Natural killer cell (primary cell): ENCODE measurements at regions not wholly inside any gene's neighbourhood (a gene's known extent, or its start where the extent isn't known, plus 50 kb on each side); places are given as distances from the start of the nearest gene placed in this dataset.

Experiments
- ATAC-seq, 3 donors: fragments of 150-1000 bp in 2 of 3; fragments of 200-7000 bp in 1 of 3; cut with Tn5 transposase; 1 replicate in 1 of 3; 2 replicates in 2 of 3; pipeline ENCODE4 v1.10.0; 2021; ENCODE audit warnings: mild to moderate bottlenecking in 2 of 3, moderate library complexity in 2 of 3
- DNase-seq, 2 donors: peaks; one replicate each; pipeline versions ENCODE4 v3.0.0 to v3.0.0-alpha.2; 2013 to 2021; ENCODE audit warnings: mixed read lengths in 1 of 2
- H3K27ac ChIP-seq: one replicate; pipeline ENCODE4 v1.5.1; 2013; ENCODE audit warnings: mild to moderate bottlenecking, low read length
- H3K27me3 ChIP-seq: one replicate; pipeline ENCODE4 v1.6.1; 2013; ENCODE audit warnings: low read length; ENCODE audit not compliant: control insufficient read depth, insufficient read depth
- H3K36me3 ChIP-seq: one replicate; pipeline ENCODE4 v1.6.1; 2013; ENCODE audit warnings: low read length; ENCODE audit not compliant: control insufficient read depth, insufficient read depth
- H3K4me1 ChIP-seq: one replicate; pipeline ENCODE4 v1.6.1; 2013; ENCODE audit warnings: low read length; ENCODE audit not compliant: control insufficient read depth, insufficient read depth
- H3K4me3 ChIP-seq: one replicate; pipeline ENCODE4 v1.5.1; 2013; ENCODE audit warnings: low read length
- H3K9me3 ChIP-seq: one replicate; pipeline ENCODE4 v1.6.1; 2013; ENCODE audit warnings: low read length; ENCODE audit not compliant: control insufficient read depth, insufficient read depth
- H3K27ac Mint-ChIP-seq, 2 donors: one replicate each; pipeline ENCODE4 v1.8.0; 2022; ENCODE audit warnings: mild to moderate bottlenecking in 2 of 2, mixed read lengths in 2 of 2, moderate library complexity in 1 of 2
- H3K27me3 Mint-ChIP-seq, 2 donors: one replicate each; pipeline ENCODE4 v1.8.0; 2022; ENCODE audit warnings: low read depth in 2 of 2, mixed read lengths in 2 of 2
- H3K36me3 Mint-ChIP-seq: one replicate; pipeline ENCODE4 v1.8.0; 2022; ENCODE audit warnings: mixed read lengths
- H3K4me1 Mint-ChIP-seq, 2 donors: one replicate each; pipeline ENCODE4 v1.8.0; 2022; ENCODE audit warnings: mixed read lengths in 2 of 2
- H3K4me3 Mint-ChIP-seq: one replicate; pipeline ENCODE4 v1.8.0; 2022; ENCODE audit warnings: mild to moderate bottlenecking, moderate library complexity, mixed read lengths
- H3K9me3 Mint-ChIP-seq, 2 donors: one replicate each; pipeline ENCODE4 v1.8.0; 2022; ENCODE audit warnings: mixed read lengths in 2 of 2
- CTCF ChIP-seq: fragments of 200-600 bp; IDR thresholded peaks from one replicate; pipeline ENCODE4 v1.8.0; 2022; ENCODE audit warnings: antibody characterized with exemption
- WGBS: methylation state at CpG from one replicate; pipeline ENCODE4 v1.1.7; 2013; ENCODE audit warnings: missing lambda C conversion rate; ENCODE audit not compliant: insufficient coverage; 5-methylcytosine and 5-hydroxymethylcytosine counted together
- intact Hi-C: fragments of 100-400 bp; cut with micrococcal nuclease; formaldehyde crosslinking; loops from one replicate; pipeline ENCODE4 v1.14.2; 2022

- Mint-ChIP-seq H3K4me3 (no peak overlapping the region), H3K27me3 (no peaks in the 10 kb centered on the region), H3K9me3 (no peaks in the 10 kb centered on the region), H3K27ac (no peak overlapping the region), H3K4me1 (peaks cover 5 to 8% of the 10 kb centered on the region in 2 donors), H3K36me3 (no peaks in the 10 kb centered on the region)
- 63% methylated on average over 2 of the region's 3 CpGs for WGBS
- ATAC-seq (no peak), DNase-seq (no peak)
- H3K36me3 ChIP-seq, result no peaks in the 10 kb centered on the region
- TF ChIP-seq CTCF, result no peak
- intact Hi-C loops, result no loop called here
- no peaks in the 10 kb centered on the region for H3K27me3 ChIP-seq
- H3K9me3 ChIP-seq, result no peaks in the 10 kb centered on the region
- peaks cover 7% of the 10 kb centered on the region for H3K4me1 ChIP-seq
- H3K4me3 ChIP-seq, result no peak overlapping the region
- no peak overlapping the region for H3K27ac ChIP-seq
These were observed 67.0 kb upstream of the FOXC1 start for GRCh38 chr6:1542764-1543163.

DNA sequence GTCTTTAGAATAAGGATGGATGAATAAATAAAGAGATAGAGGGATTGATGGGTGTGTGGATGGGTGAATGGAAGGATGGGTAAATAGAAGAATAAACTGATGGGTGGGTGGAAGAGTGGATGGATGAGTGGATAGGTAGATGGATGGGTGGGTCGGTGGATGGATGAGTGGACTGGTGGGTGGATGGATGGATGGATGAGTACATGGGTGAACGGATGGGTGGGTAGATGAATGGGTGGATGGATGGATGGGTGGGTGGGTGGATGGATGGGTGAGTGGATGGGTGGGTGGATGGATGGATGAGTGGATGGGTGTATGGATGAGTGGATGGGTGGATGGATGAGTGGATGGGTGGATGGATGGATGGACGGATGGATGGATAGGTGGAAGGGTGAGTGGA lies 65.7 kb upstream of the FOXC1 start:
- Mint-ChIP-seq H3K27me3 (no peaks in the 10 kb centered on the region), H3K4me1 (peaks cover 0 to 5% of the 10 kb centered on the region in 2 donors), H3K27ac (no peak overlapping the region), H3K4me3 (no peak overlapping the region), H3K9me3 (no peaks in the 10 kb centered on the region), H3K36me3 (no peaks in the 10 kb centered on the region)
- no peaks in the 10 kb centered on the region for H3K36me3 ChIP-seq
- ATAC-seq (no peak), DNase-seq (no peak)
- H3K4me1 ChIP-seq, result no peaks in the 10 kb centered on the region
- 90% methylated on average over 3 of the region's 3 CpGs for WGBS
- no peak overlapping the region for H3K4me3 ChIP-seq
- H3K9me3 ChIP-seq, result no peaks in the 10 kb centered on the region
- intact Hi-C loops, result no loop called here
- H3K27me3 ChIP-seq, result no peaks in the 10 kb centered on the region
- no peak overlapping the region for H3K27ac ChIP-seq
- TF ChIP-seq CTCF, result no peak

- TF ChIP-seq CTCF, result no peak
- Mint-ChIP-seq H3K4me1 (peaks cover 0 to 5% of the 10 kb centered on the region in 2 donors), H3K4me3 (no peak overlapping the region), H3K27me3 (no peaks in the 10 kb centered on the region), H3K27ac (no peak overlapping the region), H3K9me3 (no peaks in the 10 kb centered on the region), H3K36me3 (no peaks in the 10 kb centered on the region)
- WGBS, result no CpG with 5 or more reads among the region's 2 CpGs
- DNase-seq (no peak), ATAC-seq (no peak)
- intact Hi-C loops, result no loop called here
- no peaks in the 10 kb centered on the region for H3K4me1 ChIP-seq
- no peak overlapping the region for H3K4me3 ChIP-seq
- no peaks in the 10 kb centered on the region for H3K27me3 ChIP-seq
- no peaks in the 10 kb centered on the region for H3K9me3 ChIP-seq
- no peaks in the 10 kb centered on the region for H3K36me3 ChIP-seq
- no peak overlapping the region for H3K27ac ChIP-seq
These were observed 65.1 kb upstream of the FOXC1 start for GRCh38 chr6:1544603-1545002.

GRCh38 chr6:1545654-1546053 lies 64.1 kb upstream of the FOXC1 start:
- Mint-ChIP-seq H3K9me3 (no peaks in the 10 kb centered on the region), H3K27ac (no peak overlapping the region), H3K27me3 (no peaks in the 10 kb centered on the region), H3K4me3 (no peak overlapping the region), H3K36me3 (no peaks in the 10 kb centered on the region), H3K4me1 (peaks cover 0 to 5% of the 10 kb centered on the region in 2 donors)
- H3K4me1 ChIP-seq, result no peaks in the 10 kb centered on the region
- TF ChIP-seq CTCF, result no peak
- H3K9me3 ChIP-seq, result no peaks in the 10 kb centered on the region
- H3K27me3 ChIP-seq, result no peaks in the 10 kb centered on the region
- WGBS, result 92% methylated on average over 11 of the region's 12 CpGs
- intact Hi-C loops, result no loop called here
- no peak overlapping the region for H3K4me3 ChIP-seq
- no peaks in the 10 kb centered on the region for H3K36me3 ChIP-seq
- DNase-seq (no peak), ATAC-seq (no peak)
- no peak overlapping the region for H3K27ac ChIP-seq
